Suprapubic skin (tissue), 4 donors: ENCODE measurements at regions not wholly inside any gene's neighbourhood (a gene's known extent, or its start where the extent isn't known, plus 50 kb on each side); places are given as distances from the start of the nearest gene placed in this dataset.

Experiments used
- DNase-seq, 2 donors: peaks; one replicate each; pipeline ENCODE4 v3.0.0-alpha.2; 2019; ENCODE audit warnings: low spot score in 2 of 2
- H3K27ac ChIP-seq: fragments of 200-600 bp; sonication (generic); one replicate; pipeline ENCODE4 v1.5.1; 2019
- H3K27me3 ChIP-seq: fragments of 200-600 bp; sonication (generic); one replicate; pipeline ENCODE4 v1.5.1; 2019
- H3K36me3 ChIP-seq: fragments of 200-600 bp; sonication (generic); one replicate; pipeline ENCODE4 v1.5.1; 2019
- H3K4me1 ChIP-seq: fragments of 200-600 bp; sonication (generic); one replicate; pipeline ENCODE4 v1.5.1; 2019
- H3K4me3 ChIP-seq: fragments of 200-600 bp; sonication (generic); one replicate; pipeline ENCODE4 v1.5.1; 2019; ENCODE audit warnings: mild to moderate bottlenecking
- H3K9me3 ChIP-seq: fragments of 200-600 bp; sonication (generic); one replicate; pipeline ENCODE4 v1.5.1; 2019
- CTCF ChIP-seq, 2 donors: fragments of 200-600 bp in 1 of 2; fragments of 450-650 bp in 1 of 2; sonication (generic) in 1 of 2; IDR thresholded peaks; one replicate each; pipeline ENCODE4 v1.5.1; 2016 to 2019; ENCODE audit warnings: antibody characterized with exemption in 2 of 2, mild to moderate bottlenecking in 1 of 2, moderate library complexity in 1 of 2
- EP300 ChIP-seq: sonication (generic); formaldehyde crosslinking; IDR thresholded peaks from one replicate; pipeline ENCODE4 v1.6.1; 2017; ENCODE audit warnings: antibody characterized with exemption
- POLR2A ChIP-seq, 2 donors: fragments of 450-650 bp; IDR thresholded peaks; one replicate each; pipeline ENCODE4 v1.6.1; 2017; ENCODE audit warnings: antibody characterized with exemption in 2 of 2, mild to moderate bottlenecking in 2 of 2, moderate library complexity in 2 of 2
- POLR2AphosphoS5 ChIP-seq, 3 donors: sonication (generic); formaldehyde crosslinking; IDR thresholded peaks; one replicate each; pipeline ENCODE4 v1.6.1; 2017; ENCODE audit warnings: antibody characterized with exemption in 3 of 3
- WGBS: methylation state at CpG from one replicate; pipeline ENCODE4 v1.1.5; 2018; 5-methylcytosine and 5-hydroxymethylcytosine counted together

- Histone ChIP-seq H3K4me1 (peaks cover 9% of the 10 kb centered on the region), H3K27ac (no peak overlapping the region), H3K4me3 (peak overlapping the region; percentile 31), H3K9me3 (no peaks in the 10 kb centered on the region), H3K36me3 (no peaks in the 10 kb centered on the region), H3K27me3 (peaks cover 84% of the 10 kb centered on the region)
- no peak for TF ChIP-seq EP300
- TF ChIP-seq POLR2A (IDR thresholded peaks at IDR 0.05), result no peak
- TF ChIP-seq POLR2AphosphoS5 (IDR thresholded peaks at IDR 0.05), result no peak
- TF ChIP-seq CTCF (IDR thresholded peaks at IDR 0.05), result no peak
- 3% methylated on average over 41 of the region's 51 CpGs for WGBS
- no peak for DNase-seq
Measured at GRCh38 chr6:27630727-27631608, 158.1 kb upstream of the ZNF184 start.

GRCh38 chr6:27624694-27625262, 151.9 kb upstream of the ZNF184 start:
- 79% methylated on average over 3 of the region's 3 CpGs for WGBS
- Histone ChIP-seq H3K9me3 (no peaks in the 10 kb centered on the region), H3K27ac (no peak overlapping the region), H3K36me3 (no peaks in the 10 kb centered on the region), H3K4me3 (no peak overlapping the region), H3K4me1 (no peaks in the 10 kb centered on the region), H3K27me3 (peaks cover 50% of the 10 kb centered on the region)
- DNase-seq, result no peak
- TF ChIP-seq POLR2AphosphoS5 (IDR thresholded peaks at IDR 0.05), result no peak
- TF ChIP-seq EP300, result no peak
- no peak for TF ChIP-seq CTCF (IDR thresholded peaks at IDR 0.05)
- TF ChIP-seq POLR2A (IDR thresholded peaks at IDR 0.05), result no peak

- Histone ChIP-seq H3K27ac (no peak overlapping the region), H3K4me1 (peaks cover 3% of the 10 kb centered on the region), H3K27me3 (peaks cover 44% of the 10 kb centered on the region), H3K4me3 (no peak overlapping the region), H3K9me3 (no peaks in the 10 kb centered on the region), H3K36me3 (no peaks in the 10 kb centered on the region)
- TF ChIP-seq POLR2A (IDR thresholded peaks at IDR 0.05) (no peak), CTCF (IDR thresholded peaks at IDR 0.05) (no peak), POLR2AphosphoS5 (IDR thresholded peaks at IDR 0.05) (no peak), EP300 (no peak)
- no peak for DNase-seq
- WGBS, result 37% methylated on average over 3 of the region's 3 CpGs
Measured at GRCh38 chr6:27623103-27623502, 150.2 kb upstream of the ZNF184 start.

GRCh38 chr6:27619436-27619835, 146.5 kb upstream of the ZNF184 start:
- no peak for DNase-seq
- no peak overlapping the region for H3K27ac ChIP-seq
- TF ChIP-seq CTCF (IDR thresholded peaks at IDR 0.05) (no peak), POLR2AphosphoS5 (IDR thresholded peaks at IDR 0.05) (no peak), EP300 (no peak), POLR2A (IDR thresholded peaks at IDR 0.05) (no peak)
- WGBS, result 68% methylated on average over 4 of the region's 4 CpGs
- H3K4me1 ChIP-seq, result peaks cover 17% of the 10 kb centered on the region
- no peak overlapping the region for H3K4me3 ChIP-seq
- H3K9me3 ChIP-seq, result no peaks in the 10 kb centered on the region
- peaks cover 48% of the 10 kb centered on the region for H3K27me3 ChIP-seq
- H3K36me3 ChIP-seq, result no peaks in the 10 kb centered on the region
